HG02870 (cell line): ENCODE measurements at regions not wholly inside any gene's neighbourhood (a gene's known extent, or its start where the extent isn't known, plus 50 kb on each side); places are given as distances from the start of the nearest gene placed in this dataset.

ENCODE experiments used
- ATAC-seq: cut with Tn5 transposase; IDR thresholded peaks from one replicate; pipeline ENCODE4 v1.9.1; 2021; ENCODE audit warnings: mild to moderate bottlenecking, moderate library complexity; ENCODE audit not compliant: unreplicated experiment

GRCh38 chr22:47285981-47286380, 523.5 kb downstream of the TBC1D22A start:
- no peak for ATAC-seq

- ATAC-seq = no peak
These were observed 522.4 kb downstream of the TBC1D22A start for GRCh38 chr22:47284822-47285221.

GRCh38 chr22:47284360-47284759, 521.9 kb downstream of the TBC1D22A start:
- no peak for ATAC-seq

GRCh38 chr22:47283616-47284270, 521.3 kb downstream of the TBC1D22A start:
- ATAC-seq = no peak

GRCh38 chr22:47282851-47283250, 520.4 kb downstream of the TBC1D22A start:
- ATAC-seq = no peak

GRCh38 chr22:47282366-47282765, 519.9 kb downstream of the TBC1D22A start:
- ATAC-seq = no peak

- no peak for ATAC-seq
These were observed 519.0 kb downstream of the TBC1D22A start for GRCh38 chr22:47281126-47282106.

GRCh38 chr22:47280301-47280700, 517.9 kb downstream of the TBC1D22A start:
- ATAC-seq = no peak

GRCh38 chr22:47279746-47280145, 517.3 kb downstream of the TBC1D22A start:
- no peak for ATAC-seq

GRCh38 chr22:47279337-47279736, 516.9 kb downstream of the TBC1D22A start:
- no peak for ATAC-seq

GRCh38 chr22:47278655-47279054, 516.2 kb downstream of the TBC1D22A start:
- no peak for ATAC-seq

GRCh38 chr22:47277531-47277930, 515.1 kb downstream of the TBC1D22A start:
- ATAC-seq = no peak

GRCh38 chr22:47276991-47277390, 514.5 kb downstream of the TBC1D22A start:
- no peak for ATAC-seq

- ATAC-seq = no peak
These were observed 514.0 kb downstream of the TBC1D22A start for GRCh38 chr22:47276450-47276820.

GRCh38 chr22:47275605-47276449, 513.4 kb downstream of the TBC1D22A start:
- ATAC-seq = no peak

- no peak for ATAC-seq
These were observed 511.7 kb downstream of the TBC1D22A start for GRCh38 chr22:47274196-47274595.

- ATAC-seq = no peak
These were observed 508.1 kb downstream of the TBC1D22A start for GRCh38 chr22:47270463-47271135.

- no peak for ATAC-seq
These were observed 507.2 kb downstream of the TBC1D22A start for GRCh38 chr22:47269516-47270088.

- ATAC-seq = no peak
These were observed 505.2 kb downstream of the TBC1D22A start for GRCh38 chr22:47267513-47268282.

- no peak for ATAC-seq
These were observed 503.9 kb downstream of the TBC1D22A start for GRCh38 chr22:47266329-47266728.
